Activated CD4-positive, alpha-beta memory T cell treated with anti-CD3 and anti-CD28 coated beads for 36 hours (primary cell): ENCODE measurements at regions not wholly inside any gene's neighbourhood (a gene's known extent, or its start where the extent isn't known, plus 50 kb on each side); places are given as distances from the start of the nearest gene placed in this dataset.

Experiments
- CTCF ChIA-PET: fragments of 350-600 bp; sonication (Branson Sonifier 250); formaldehyde crosslinking; loops from one replicate; lab custom pipeline; 2021; ENCODE audit warnings: antibody characterized with exemption, inconsistent platforms; lab: Charles Lee
- POLR2A ChIA-PET: fragments of 350-600 bp; sonication (Branson Sonifier 250); formaldehyde crosslinking; loops from one replicate; lab custom pipeline; 2021; ENCODE audit warnings: antibody characterized with exemption; lab: Charles Lee
- DNase-seq: peaks from one replicate; pipeline ENCODE4 v3.0.0-alpha.2; 2020
- H3K27ac Mint-ChIP-seq: one replicate; pipeline ENCODE4 v1.8.0; 2021; ENCODE audit warnings: mixed read lengths
- H3K27me3 Mint-ChIP-seq: one replicate; pipeline ENCODE4 v1.8.0; 2021; ENCODE audit warnings: mixed read lengths
- H3K36me3 Mint-ChIP-seq: one replicate; pipeline ENCODE4 v1.8.0; 2021; ENCODE audit warnings: mixed read lengths
- H3K4me1 Mint-ChIP-seq: one replicate; pipeline ENCODE4 v1.8.0; 2021; ENCODE audit warnings: low read depth, mixed read lengths
- H3K4me3 Mint-ChIP-seq: one replicate; pipeline ENCODE4 v1.8.0; 2021; ENCODE audit warnings: mild to moderate bottlenecking, mixed read lengths
- H3K9me3 Mint-ChIP-seq: one replicate; pipeline ENCODE4 v1.8.0; 2021; ENCODE audit warnings: mixed read lengths
- intact Hi-C: fragments of 100-400 bp; cut with micrococcal nuclease; formaldehyde crosslinking; loops from one replicate; pipeline ENCODE4 v1.15.1; 2023

GRCh38 chr9:80125731-80126264 is 554.0 kb downstream of the TLE4 start:
- Mint-ChIP-seq H3K4me3 (no peak overlapping the region), H3K4me1 (no peaks in the 10 kb centered on the region), H3K36me3 (no peaks in the 10 kb centered on the region), H3K27ac (no peak overlapping the region), H3K27me3 (no peaks in the 10 kb centered on the region), H3K9me3 (no peaks in the 10 kb centered on the region)
- CTCF ChIA-PET, result no interaction called here
- POLR2A ChIA-PET, result no interaction called here
- DNase-seq, result no peak
- intact Hi-C loops, result no loop called here

GRCh38 chr9:80117031-80117430 is 545.3 kb downstream of the TLE4 start:
- DNase-seq, result no peak
- POLR2A ChIA-PET, result no interaction called here
- no peak overlapping the region for H3K27ac Mint-ChIP-seq
- H3K27me3 Mint-ChIP-seq, result peaks cover 3% of the 10 kb centered on the region
- intact Hi-C loops, result no loop called here
- no peaks in the 10 kb centered on the region for H3K36me3 Mint-ChIP-seq
- H3K4me1 Mint-ChIP-seq, result no peaks in the 10 kb centered on the region
- CTCF ChIA-PET, result no interaction called here
- no peaks in the 10 kb centered on the region for H3K9me3 Mint-ChIP-seq
- no peak overlapping the region for H3K4me3 Mint-ChIP-seq

- Mint-ChIP-seq H3K9me3 (no peaks in the 10 kb centered on the region), H3K4me1 (no peaks in the 10 kb centered on the region), H3K27me3 (peaks cover 3% of the 10 kb centered on the region), H3K4me3 (no peak overlapping the region), H3K36me3 (no peaks in the 10 kb centered on the region), H3K27ac (no peak overlapping the region)
- POLR2A ChIA-PET, result no interaction called here
- intact Hi-C loops, result no loop called here
- CTCF ChIA-PET, result no interaction called here
- DNase-seq, result no peak
These were observed 542.5 kb downstream of the TLE4 start for GRCh38 chr9:80114241-80114640.

GRCh38 chr9:80107931-80108660 is 536.3 kb downstream of the TLE4 start:
- POLR2A ChIA-PET, result no interaction called here
- no peaks in the 10 kb centered on the region for H3K36me3 Mint-ChIP-seq
- no peak overlapping the region for H3K4me3 Mint-ChIP-seq
- CTCF ChIA-PET, result no interaction called here
- intact Hi-C loops, result no loop called here
- no peak for DNase-seq
- H3K27me3 Mint-ChIP-seq, result peaks cover 2% of the 10 kb centered on the region
- H3K27ac Mint-ChIP-seq, result no peak overlapping the region
- no peaks in the 10 kb centered on the region for H3K4me1 Mint-ChIP-seq
- no peaks in the 10 kb centered on the region for H3K9me3 Mint-ChIP-seq

DNA sequence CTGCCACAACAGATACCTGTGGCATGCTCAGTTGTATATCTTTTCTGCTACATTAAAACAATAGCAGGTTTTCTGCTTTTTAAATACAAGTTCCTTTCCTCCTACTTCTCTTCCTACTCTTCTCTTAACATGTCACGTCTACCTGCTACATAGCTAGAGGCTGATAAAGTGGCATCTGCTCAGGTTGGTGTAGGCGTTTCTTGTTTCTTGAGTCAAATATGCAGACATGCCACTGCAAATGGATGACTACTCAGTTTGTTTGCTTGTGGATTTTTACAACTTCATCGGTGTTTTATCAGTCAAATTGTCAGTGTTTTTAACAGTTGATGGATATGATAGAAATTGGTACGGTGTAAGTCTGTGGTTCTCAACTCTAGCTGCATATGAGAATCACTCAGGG is 525.7 kb downstream of the TLE4 start:
- intact Hi-C loops, result no loop called here
- no peaks in the 10 kb centered on the region for H3K4me1 Mint-ChIP-seq
- no peak overlapping the region for H3K4me3 Mint-ChIP-seq
- ChIA-PET CTCF (no interaction called here), POLR2A (no interaction called here)
- DNase-seq, result no peak
- H3K27me3 Mint-ChIP-seq, result no peaks in the 10 kb centered on the region
- H3K36me3 Mint-ChIP-seq, result no peaks in the 10 kb centered on the region
- H3K9me3 Mint-ChIP-seq, result no peaks in the 10 kb centered on the region
- H3K27ac Mint-ChIP-seq, result no peak overlapping the region

DNA sequence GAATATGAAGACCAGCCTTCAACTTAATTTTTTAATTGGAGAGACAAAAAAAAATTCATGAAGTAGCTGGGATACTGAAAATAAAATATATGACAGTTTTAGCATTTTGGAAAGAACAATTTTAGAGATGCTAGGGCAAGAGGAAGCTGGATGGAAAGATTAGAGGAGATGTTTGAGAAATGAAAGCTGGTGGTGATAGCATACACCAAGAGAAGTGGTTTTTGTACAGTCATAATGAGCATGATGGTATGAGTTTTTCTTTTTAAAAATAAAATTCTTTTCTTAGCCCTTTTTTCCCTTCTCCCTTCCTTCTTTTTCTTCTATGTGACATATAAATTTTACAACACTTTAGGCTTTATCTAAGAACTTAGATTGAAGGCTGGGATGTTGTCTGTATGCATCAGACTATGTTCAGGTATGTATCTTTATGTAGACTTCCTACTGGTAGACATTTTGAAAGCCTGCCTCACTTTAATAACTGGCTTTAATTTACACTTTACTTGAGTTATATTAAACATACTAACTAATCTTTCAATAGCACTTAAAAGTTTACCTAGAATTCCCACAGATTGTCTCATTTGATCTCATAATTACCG is 522.5 kb downstream of the TLE4 start:
- Mint-ChIP-seq H3K4me1 (no peaks in the 10 kb centered on the region), H3K27me3 (no peaks in the 10 kb centered on the region), H3K9me3 (no peaks in the 10 kb centered on the region), H3K27ac (no peak overlapping the region), H3K36me3 (no peaks in the 10 kb centered on the region), H3K4me3 (no peak overlapping the region)
- ChIA-PET CTCF (no interaction called here), POLR2A (no interaction called here)
- intact Hi-C loops, result no loop called here
- DNase-seq, result no peak

- CTCF ChIA-PET, result no interaction called here
- H3K9me3 Mint-ChIP-seq, result no peaks in the 10 kb centered on the region
- no peak overlapping the region for H3K27ac Mint-ChIP-seq
- H3K36me3 Mint-ChIP-seq, result no peaks in the 10 kb centered on the region
- no peak for DNase-seq
- POLR2A ChIA-PET, result no interaction called here
- H3K4me1 Mint-ChIP-seq, result no peaks in the 10 kb centered on the region
- intact Hi-C loops, result no loop called here
- H3K27me3 Mint-ChIP-seq, result no peaks in the 10 kb centered on the region
- no peak overlapping the region for H3K4me3 Mint-ChIP-seq
These were observed 521.9 kb downstream of the TLE4 start for GRCh38 chr9:80093695-80094094.

GRCh38 chr9:80091526-80091925 is 519.8 kb downstream of the TLE4 start:
- Mint-ChIP-seq H3K4me1 (peaks cover 2% of the 10 kb centered on the region), H3K9me3 (no peaks in the 10 kb centered on the region), H3K4me3 (no peak overlapping the region), H3K27me3 (no peaks in the 10 kb centered on the region), H3K27ac (no peak overlapping the region), H3K36me3 (no peaks in the 10 kb centered on the region)
- ChIA-PET POLR2A (no interaction called here), CTCF (no interaction called here)
- intact Hi-C loops, result no loop called here
- no peak for DNase-seq

DNA sequence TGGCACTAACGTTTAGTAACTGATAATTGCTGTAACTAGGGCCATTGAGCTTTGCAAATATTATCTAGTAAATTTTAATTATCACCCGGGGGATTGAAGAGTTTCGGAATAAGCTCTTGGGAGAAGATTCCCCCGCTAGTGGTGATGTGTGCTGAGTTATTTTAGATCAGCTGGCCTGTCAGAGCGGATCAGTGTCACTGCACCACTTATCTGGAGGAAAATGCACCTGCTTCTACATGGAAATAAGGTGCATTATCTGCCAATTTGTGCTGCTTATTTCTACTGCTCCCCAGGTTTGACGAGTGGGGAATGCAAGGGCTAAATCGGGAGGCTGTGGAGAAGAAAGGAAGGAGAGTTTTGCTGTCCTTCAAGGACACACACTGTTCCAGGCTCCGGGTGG is 518.6 kb downstream of the TLE4 start:
- intact Hi-C loops, result no loop called here
- Mint-ChIP-seq H3K36me3 (no peaks in the 10 kb centered on the region), H3K4me1 (peaks cover 7% of the 10 kb centered on the region), H3K27me3 (no peaks in the 10 kb centered on the region), H3K9me3 (no peaks in the 10 kb centered on the region), H3K4me3 (no peak overlapping the region), H3K27ac (no peak overlapping the region)
- CTCF ChIA-PET, result no interaction called here
- no peak for DNase-seq
- POLR2A ChIA-PET, result no interaction called here

GRCh38 chr9:80086822-80087345 is 515.1 kb downstream of the TLE4 start:
- ChIA-PET CTCF (no interaction called here), POLR2A (no interaction called here)
- Mint-ChIP-seq H3K27me3 (no peaks in the 10 kb centered on the region), H3K9me3 (no peaks in the 10 kb centered on the region), H3K4me3 (no peak overlapping the region), H3K27ac (no peak overlapping the region), H3K36me3 (no peaks in the 10 kb centered on the region), H3K4me1 (peaks cover 7% of the 10 kb centered on the region)
- DNase-seq, result no peak
- intact Hi-C loops, result no loop called here

- POLR2A ChIA-PET, result no interaction called here
- intact Hi-C loops, result no loop called here
- no peaks in the 10 kb centered on the region for H3K9me3 Mint-ChIP-seq
These were observed 514.6 kb downstream of the TLE4 start for GRCh38 chr9:80086386-80086785.

DNA sequence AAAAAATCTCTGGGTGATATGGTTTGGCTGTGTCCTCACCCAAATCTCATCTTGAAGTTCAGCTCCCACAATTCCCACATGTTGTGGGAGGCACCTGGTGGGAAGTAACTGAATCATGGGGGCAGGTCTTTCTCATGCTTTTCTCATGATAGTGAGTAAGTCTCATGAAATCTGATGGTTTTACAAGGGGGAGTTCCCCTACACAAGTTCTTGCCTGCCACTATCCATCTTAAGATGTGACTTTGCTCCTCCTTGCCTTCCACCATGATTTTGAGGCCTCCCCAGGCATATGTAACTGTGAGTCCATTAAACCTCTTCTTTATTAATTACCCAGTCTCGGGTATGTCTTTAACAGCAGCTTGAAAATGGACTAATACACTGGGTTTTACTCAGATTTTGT is 513.9 kb downstream of the TLE4 start:
- no peaks in the 10 kb centered on the region for H3K27me3 Mint-ChIP-seq
- no peak overlapping the region for H3K27ac Mint-ChIP-seq
- ChIA-PET CTCF (no interaction called here), POLR2A (no interaction called here)
- DNase-seq, result no peak
- peaks cover 7% of the 10 kb centered on the region for H3K4me1 Mint-ChIP-seq
- no peaks in the 10 kb centered on the region for H3K36me3 Mint-ChIP-seq
- intact Hi-C loops, result no loop called here
- H3K4me3 Mint-ChIP-seq, result no peak overlapping the region
- H3K9me3 Mint-ChIP-seq, result no peaks in the 10 kb centered on the region

More at GRCh38 chr9:80086386-80086785, 514.6 kb downstream of the TLE4 start:
- Mint-ChIP-seq H3K4me1 (peaks cover 7% of the 10 kb centered on the region), H3K36me3 (no peaks in the 10 kb centered on the region), H3K27ac (no peak overlapping the region), H3K27me3 (no peaks in the 10 kb centered on the region), H3K4me3 (no peak overlapping the region)
- CTCF ChIA-PET, result no interaction called here
- DNase-seq, result no peak

- no peaks in the 10 kb centered on the region for H3K27me3 Mint-ChIP-seq
- H3K4me3 Mint-ChIP-seq, result no peak overlapping the region
- POLR2A ChIA-PET, result no interaction called here
- H3K27ac Mint-ChIP-seq, result no peak overlapping the region
- CTCF ChIA-PET, result no interaction called here
- intact Hi-C loops, result no loop called here
- no peaks in the 10 kb centered on the region for H3K9me3 Mint-ChIP-seq
- H3K36me3 Mint-ChIP-seq, result no peaks in the 10 kb centered on the region
- H3K4me1 Mint-ChIP-seq, result peaks cover 7% of the 10 kb centered on the region
- DNase-seq, result no peak
These were observed 510.4 kb downstream of the TLE4 start for GRCh38 chr9:80082213-80082612.
